ENCODE measurements at regions not wholly inside any gene's neighbourhood (a gene's known extent, or its start where the extent isn't known, plus 50 kb on each side); places are given as distances from the start of the nearest gene placed in this dataset.

DNA sequence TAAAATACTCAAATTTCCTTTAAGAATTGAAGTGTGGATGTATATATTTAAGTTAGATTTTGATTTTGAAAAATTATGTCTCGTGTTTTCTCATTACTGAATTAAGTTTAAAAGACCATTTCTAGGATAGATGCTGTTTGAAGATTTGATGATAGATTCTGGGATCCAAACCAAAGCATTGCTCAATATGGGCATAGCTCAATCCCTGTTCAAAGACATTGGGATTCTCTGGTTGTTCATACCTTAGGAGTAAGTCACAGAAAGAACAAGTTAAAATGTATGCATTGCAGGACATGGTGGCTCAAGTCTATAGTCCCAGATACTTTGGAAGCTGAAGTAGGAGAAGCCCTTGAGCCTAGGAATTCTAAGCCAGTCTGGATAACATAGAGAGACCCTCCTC lies 622.3 kb downstream of the ADCYAP1 start:
- TF ChIP-seq ZFX (IDR thresholded peaks at IDR 0.05; ENCODE audit: borderline replicate concordance) = no peak
- TF ChIP-seq, protein P1, sequence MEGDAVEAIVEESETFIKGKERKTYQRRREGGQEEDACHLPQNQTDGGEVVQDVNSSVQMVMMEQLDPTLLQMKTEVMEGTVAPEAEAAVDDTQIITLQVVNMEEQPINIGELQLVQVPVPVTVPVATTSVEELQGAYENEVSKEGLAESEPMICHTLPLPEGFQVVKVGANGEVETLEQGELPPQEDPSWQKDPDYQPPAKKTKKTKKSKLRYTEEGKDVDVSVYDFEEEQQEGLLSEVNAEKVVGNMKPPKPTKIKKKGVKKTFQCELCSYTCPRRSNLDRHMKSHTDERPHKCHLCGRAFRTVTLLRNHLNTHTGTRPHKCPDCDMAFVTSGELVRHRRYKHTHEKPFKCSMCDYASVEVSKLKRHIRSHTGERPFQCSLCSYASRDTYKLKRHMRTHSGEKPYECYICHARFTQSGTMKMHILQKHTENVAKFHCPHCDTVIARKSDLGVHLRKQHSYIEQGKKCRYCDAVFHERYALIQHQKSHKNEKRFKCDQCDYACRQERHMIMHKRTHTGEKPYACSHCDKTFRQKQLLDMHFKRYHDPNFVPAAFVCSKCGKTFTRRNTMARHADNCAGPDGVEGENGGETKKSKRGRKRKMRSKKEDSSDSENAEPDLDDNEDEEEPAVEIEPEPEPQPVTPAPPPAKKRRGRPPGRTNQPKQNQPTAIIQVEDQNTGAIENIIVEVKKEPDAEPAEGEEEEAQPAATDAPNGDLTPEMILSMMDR (IDR thresholded peaks at IDR 0.05) = no peak
- no peak overlapping the region for H3K27ac ChIP-seq

DNA sequence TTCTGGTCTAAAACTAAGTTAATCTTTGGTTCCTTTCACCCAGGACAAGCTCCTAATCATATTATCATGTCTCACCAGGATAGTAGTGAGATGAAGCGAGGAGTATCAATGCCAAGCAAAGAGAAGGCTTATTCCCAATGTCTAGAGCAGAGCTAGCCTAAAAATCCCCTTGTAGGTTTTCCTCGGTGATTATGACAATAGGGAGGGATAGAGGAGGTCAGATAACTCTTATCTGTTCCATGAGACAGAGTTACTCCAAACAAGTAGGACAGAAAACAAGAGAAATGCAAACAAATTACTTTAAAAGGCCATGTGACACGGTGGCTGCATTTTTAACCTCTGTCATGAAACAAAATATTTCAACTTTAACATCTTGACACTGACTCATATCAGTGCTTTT lies 623.1 kb downstream of the ADCYAP1 start:
- no peak for TF ChIP-seq ZFX (IDR thresholded peaks at IDR 0.05; ENCODE audit: borderline replicate concordance)
- TF ChIP-seq, protein P1 (IDR thresholded peaks at IDR 0.05) = no peak
- H3K27ac ChIP-seq = no peak overlapping the region

DNA sequence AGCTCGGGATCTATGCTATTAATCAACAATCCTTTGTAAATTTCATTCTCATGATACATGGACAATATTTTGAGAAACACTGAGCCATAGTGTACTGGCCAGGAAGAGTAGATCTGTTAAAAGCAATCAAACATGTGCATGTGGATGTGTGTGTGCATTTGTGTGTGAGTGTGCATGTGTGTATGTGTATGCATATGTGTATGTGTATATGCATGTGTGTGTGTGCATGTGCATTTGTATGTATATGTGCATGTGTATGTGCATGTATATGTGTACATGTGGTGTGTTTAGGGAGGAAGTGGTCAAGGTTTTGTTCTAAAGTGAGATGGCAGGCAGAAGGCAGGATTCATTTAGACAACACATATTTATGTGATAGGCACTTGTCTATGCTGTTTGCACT lies 623.8 kb downstream of the ADCYAP1 start:
- TF ChIP-seq ZFX (IDR thresholded peaks at IDR 0.05; ENCODE audit: borderline replicate concordance) = no peak
- TF ChIP-seq, protein P1 (IDR thresholded peaks at IDR 0.05) = no peak
- H3K27ac ChIP-seq = no peak overlapping the region

DNA sequence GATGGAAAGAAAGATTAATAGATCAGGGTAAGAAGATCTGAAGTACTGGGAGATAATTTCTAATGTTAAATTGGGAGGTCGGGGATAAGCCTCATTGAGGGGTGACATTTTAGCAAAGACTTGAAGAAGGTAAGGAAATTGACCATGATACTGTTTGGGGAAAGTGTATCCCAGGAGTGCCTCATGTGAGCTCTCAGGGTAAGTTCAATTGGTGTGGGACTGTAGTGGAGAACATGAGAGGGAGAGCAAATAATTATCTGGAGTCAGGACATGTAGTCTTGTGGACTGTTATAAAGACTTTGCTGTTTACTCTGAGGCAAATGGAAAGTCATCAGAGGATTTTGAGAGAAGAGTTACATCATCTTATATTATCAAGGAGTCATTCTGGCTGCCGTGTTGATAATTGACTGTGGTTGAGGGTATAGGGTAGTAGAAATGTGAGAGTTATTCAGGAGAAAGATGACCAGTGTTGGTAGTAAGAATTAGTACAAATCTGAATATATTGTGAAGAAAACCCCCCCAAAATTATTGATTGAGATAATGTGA lies 624.4 kb downstream of the ADCYAP1 start:
- no peak for TF ChIP-seq ZFX (IDR thresholded peaks at IDR 0.05; ENCODE audit: borderline replicate concordance)
- TF ChIP-seq, protein P1 (IDR thresholded peaks at IDR 0.05) = no peak
- no peak overlapping the region for H3K27ac ChIP-seq

DNA sequence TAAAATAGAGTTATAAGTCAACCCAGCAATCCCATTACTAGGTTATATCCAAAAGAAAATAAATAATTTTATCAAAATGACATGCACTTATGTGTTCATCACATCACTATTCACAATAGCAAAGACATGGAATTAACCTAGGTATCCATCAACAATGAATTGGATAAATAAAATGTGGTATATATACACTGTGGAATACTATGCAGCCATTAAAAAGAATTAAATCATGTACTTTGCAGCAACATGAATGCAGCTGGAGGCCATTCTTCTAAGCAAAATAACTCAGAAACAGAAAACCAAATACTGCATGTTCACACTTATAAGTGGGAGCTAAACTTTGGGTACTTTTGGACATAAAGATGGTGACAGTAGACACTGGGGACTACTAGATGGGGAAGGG lies 626.0 kb downstream of the ADCYAP1 start:
- no peak overlapping the region for H3K27ac ChIP-seq
- TF ChIP-seq, protein P1 (IDR thresholded peaks at IDR 0.05) = no peak
- no peak for TF ChIP-seq ZFX (IDR thresholded peaks at IDR 0.05; ENCODE audit: borderline replicate concordance)

DNA sequence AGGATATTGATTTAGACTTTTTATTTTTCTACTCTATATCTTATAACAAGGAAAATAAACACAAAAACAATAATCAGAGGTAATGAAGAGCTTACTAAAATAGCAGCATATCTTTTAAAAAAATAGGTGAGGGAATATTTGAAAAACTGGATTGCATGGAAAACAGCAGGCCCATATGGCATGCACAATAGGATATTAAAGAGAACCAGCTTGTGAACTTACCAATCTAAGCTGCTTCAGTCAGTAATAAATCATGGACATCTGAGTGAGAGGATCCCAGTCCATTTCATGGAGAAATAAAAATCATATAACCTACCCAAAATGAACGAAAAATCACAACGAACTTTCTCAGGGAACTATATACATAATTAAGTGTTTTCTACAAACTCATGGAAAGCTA lies 634.6 kb downstream of the ADCYAP1 start:
- TF ChIP-seq, protein P1 (IDR thresholded peaks at IDR 0.05) = no peak
- TF ChIP-seq ZFX (IDR thresholded peaks at IDR 0.05; ENCODE audit: borderline replicate concordance) = no peak
- H3K27ac ChIP-seq = no peak overlapping the region

DNA sequence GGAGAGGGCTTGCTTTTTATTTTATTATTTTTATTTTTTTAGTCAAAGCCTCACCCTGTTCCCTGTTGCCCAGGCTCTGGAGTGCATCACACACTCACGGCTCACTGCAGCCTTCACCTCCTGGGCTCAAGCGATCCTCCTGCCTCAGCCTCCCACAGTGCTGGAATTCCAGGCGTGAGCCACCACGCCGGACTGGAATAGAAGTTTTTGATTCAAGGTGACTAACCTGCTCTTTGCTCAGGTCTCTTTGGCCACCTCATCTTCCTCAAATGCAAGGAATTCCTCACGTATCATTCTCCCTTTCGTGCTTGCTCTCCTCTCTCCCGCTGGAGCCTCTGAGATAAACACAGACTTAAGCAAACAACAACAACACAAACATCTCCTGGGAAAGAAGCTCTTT lies 636.8 kb downstream of the ADCYAP1 start:
- TF ChIP-seq, protein P1 (IDR thresholded peaks at IDR 0.05) = no peak
- no peak overlapping the region for H3K27ac ChIP-seq

Data from 22Rv1 (cell line).